Hippocampal formation (tissue), 2 donors: ENCODE measurements at regions not wholly inside any gene's neighbourhood (a gene's known extent, or its start where the extent isn't known, plus 50 kb on each side); places are given as distances from the start of the nearest gene placed in this dataset.
A peak's percentile ranks its signal among the peaks of the same experiment; 100 is the strongest.

ENCODE experiments used
- DNase-seq, 2 donors: peaks; one replicate each; lab custom pipeline; 2025; lab: John Stamatoyannopoulos, UW

DNA sequence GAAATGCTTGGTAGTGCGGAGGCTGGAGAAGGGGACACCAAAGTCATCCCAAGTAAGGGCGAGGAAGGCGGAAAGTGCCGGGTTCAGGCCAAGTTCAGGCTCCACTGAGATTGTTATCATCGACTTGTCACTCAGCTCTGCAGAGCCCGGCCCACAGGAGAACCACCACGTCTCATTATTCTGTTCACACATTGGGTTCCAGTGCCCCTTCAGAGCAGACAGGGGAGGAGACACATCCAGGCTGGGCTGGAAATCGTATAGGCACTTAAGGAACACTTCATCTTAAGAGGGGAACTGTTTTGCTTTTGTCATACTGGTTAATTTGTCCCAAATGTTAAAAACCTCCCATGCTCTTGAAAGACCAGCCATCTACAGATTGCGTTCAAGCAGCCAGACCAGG, 118.3 kb upstream of the ADAMTS18 start:
- no peak for DNase-seq

GRCh38 chr16:77555126-77555525, 120.3 kb upstream of the ADAMTS18 start:
- no peak for DNase-seq

DNA sequence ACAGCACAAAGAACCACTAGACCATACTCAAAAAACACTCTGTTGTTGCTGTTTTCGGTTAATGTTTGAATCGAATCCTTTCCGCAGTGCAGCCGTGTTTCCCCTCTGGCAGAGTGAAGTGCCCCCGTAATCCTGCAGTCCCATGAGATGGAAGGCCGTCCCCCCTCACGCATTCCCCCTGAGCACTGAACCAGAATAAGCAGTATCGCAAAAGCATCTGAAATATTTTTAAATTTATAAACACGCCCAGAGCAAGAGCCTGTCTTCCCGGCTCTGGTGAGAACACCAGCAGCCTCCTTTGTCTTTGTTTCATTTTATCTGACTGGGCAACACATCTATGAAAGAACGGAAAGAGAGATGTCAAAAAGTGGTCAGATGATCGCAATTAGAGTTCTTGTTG, 121.0 kb upstream of the ADAMTS18 start:
- DNase-seq = no peak

DNA sequence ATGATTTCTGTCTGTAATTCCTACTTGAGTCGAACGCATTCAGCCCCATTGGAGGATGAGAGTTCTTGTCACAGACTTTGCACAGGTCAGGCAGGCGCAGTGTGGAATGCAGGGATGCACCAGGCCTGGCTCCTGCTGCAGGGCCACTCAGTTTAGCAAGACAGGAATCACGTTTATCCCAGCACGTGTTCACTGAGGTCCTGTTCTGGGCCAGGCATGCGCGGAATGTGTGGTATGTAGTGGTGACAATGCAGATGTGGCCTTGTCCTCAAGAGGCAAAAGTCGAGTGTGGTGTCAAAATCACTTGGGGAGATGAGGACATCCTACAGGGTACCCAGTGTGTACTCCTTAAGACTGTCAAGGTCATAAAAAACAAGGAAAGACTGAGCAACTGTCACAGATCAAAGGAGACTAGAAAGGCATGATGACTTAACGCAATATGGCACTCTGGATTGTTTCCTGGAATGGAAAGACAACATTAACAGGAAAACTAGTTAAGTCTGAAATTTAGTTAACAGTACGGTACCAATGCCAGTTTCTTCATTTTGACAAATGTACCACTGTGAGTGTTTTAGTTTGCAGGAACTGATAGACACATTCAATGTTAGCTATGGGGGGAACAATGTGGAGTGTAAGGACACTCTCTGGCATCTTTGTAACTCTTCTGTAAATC, 121.5 kb upstream of the ADAMTS18 start:
- DNase-seq = no peak

DNA sequence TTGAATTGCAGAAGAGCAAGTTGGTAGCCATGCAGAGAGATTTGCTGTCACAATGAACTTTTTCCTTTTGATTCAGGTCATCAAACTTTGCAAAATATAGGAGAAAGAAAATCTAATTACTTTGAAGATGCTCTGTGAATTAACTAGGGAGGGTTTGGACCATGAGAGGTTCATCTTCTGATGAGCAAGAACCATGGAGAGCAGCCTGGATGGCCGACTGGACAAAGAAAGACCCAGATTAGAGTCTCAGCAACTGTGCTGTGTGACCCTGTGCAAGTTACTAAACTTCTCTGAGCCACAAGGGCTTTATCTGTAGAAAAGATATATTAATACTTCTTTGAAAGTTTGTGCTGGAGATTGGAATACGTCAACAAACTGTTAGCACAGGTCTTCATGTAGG, 122.6 kb upstream of the ADAMTS18 start:
- no peak for DNase-seq

DNA sequence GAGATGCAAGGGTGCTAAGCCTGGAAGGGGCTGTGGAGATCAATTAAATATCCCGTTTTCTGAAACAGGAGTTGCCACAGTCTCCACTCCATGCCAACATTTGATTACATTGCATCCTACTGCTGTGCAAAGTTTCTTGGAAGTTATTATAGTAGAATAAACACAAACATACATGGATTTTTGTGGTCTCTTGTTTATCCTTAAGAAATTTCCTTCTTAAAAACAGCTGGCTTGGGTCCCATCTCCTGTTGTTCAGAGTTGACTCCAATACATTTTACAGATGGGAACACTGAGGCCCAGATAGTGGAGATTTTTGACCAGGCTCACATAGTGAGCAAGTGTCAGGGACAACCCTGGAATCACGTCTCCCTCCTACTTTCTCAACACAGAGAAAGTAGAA, 124.0 kb upstream of the ADAMTS18 start:
- no peak for DNase-seq

DNA sequence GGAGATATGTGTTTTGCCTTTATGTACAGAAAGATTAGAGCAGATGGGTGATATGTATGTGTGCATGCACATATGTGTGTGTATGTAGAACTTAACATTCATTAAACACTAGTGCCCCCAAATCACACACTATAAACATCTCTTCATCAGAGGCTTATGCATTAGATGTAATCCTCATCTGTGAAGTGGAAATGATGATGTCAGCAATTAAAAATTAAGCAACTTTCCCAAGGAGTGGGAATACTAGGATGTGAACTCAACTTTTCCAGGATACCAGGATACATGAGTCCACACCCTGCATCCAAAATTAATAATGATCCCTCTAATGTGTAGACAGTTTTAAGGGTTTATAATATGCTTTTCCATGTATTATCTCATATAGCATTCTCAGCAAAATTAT, 127.7 kb upstream of the ADAMTS18 start:
- DNase-seq = no peak

DNA sequence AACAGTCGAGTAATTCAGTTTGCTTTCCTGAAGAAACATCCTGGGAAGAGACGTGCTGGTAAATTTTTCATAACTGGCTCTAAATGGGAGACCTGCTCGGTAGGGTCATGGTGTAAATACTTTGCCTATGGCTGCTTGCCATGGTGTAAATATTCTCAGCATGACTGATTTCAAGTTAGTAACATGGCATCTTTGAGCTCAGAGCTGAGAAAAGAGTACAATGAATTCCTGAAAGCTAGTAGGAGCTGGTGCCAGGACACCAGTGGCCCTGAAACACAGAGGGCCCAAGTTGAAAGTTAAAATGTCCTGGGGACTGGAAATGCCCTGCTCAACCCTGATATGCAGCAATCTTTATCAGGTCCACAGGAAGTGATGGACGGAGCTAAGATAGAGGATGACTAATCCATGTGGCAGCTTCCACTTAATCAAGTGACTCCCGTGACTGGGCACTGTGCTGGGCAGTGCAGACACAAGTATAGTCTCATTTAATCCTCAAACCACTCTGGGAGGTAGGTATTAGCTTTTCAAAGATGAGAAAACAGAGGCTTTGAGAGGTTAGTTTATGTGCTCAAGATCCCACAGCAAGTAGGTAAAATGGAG, 130.1 kb upstream of the ADAMTS18 start:
- DNase-seq = no peak

DNA sequence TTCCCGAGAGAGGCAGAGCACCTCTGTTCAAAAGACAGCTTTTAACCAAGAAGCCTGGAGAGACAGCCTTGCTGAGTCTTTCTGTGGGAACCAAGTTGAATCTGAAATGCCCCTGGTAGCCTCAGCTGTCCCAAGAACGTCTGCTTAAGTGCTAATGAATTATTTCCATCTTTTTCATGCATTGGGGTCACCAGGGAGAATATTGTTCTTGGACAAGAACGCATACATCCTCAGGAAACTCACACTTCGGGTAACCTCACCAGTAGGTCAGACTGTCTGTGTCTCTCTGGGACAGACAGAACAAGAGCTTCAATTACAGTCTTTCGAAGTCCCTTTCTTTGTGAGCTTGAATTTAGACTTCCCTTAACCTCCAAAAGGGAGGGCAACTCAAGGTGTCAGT, 134.6 kb upstream of the ADAMTS18 start:
- DNase-seq = no peak

- DNase-seq = no peak
Measured at GRCh38 chr16:77570574-77570973, 135.7 kb upstream of the ADAMTS18 start.

- no peak for DNase-seq
Measured at GRCh38 chr16:77571115-77571862, 136.5 kb upstream of the ADAMTS18 start.

GRCh38 chr16:77574867-77575624, 140.2 kb upstream of the ADAMTS18 start:
- DNase-seq = no peak

- no peak for DNase-seq
Measured at GRCh38 chr16:77579351-77579891, 142.9 kb upstream of the NUDT7 start.

- no peak for DNase-seq
Measured at GRCh38 chr16:77581706-77582105, 140.6 kb upstream of the NUDT7 start.

GRCh38 chr16:77584205-77584859, 138.0 kb upstream of the NUDT7 start:
- DNase-seq = peak; percentile 2 to 13

GRCh38 chr16:77585379-77586251, 136.7 kb upstream of the NUDT7 start:
- no peak for DNase-seq

DNA sequence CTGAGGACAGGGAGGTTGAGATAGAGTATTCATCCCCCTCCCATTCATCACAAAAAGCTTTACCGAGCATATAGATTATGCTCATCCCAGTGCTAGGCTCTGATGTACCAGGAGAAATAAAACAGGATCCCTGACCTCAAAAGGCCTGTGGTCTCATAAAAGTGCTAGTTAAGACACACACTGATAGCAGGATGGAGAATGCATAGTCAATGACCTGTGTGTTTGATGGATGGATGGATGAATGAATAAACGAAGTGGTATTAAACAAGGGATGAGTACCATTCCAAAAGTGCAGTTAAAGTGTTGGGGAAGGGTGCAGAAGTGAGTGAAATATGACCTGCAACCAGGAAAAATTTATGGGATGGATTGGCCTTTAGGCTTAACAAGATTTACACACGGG, 133.9 kb upstream of the NUDT7 start:
- DNase-seq = no peak

DNA sequence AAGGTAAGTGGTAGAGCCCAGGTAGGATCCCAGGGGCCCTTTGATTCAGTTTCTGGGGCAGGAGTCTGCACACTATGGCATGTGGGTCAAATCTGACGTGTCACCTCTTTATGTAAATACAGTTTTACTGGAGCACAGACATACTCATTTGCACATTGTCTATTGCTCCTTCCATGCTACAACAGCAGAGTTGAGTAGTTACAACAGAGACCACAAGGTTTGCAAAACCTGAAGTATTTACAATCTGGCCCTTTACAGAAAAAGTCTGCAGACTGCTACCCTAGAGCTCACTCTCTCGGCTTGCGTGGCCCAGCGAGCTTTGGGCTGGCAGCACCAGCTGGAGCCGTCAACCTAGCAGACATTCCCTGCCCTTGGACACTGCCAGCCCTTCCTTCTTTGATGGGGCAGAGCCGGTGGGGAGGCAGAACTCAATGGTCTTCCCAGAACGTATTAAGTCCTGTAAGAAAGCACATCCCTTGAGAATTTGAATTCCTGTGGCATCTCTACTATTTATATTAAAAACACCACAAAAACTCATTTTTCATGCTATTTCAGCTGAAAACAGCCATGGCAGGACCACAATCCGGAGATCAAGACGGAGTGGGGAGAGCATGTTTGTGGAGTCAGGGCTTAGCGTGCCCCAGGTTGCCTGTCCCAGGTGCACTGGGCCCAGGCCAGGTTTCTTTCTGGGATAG, 133.1 kb upstream of the NUDT7 start:
- DNase-seq = no peak

GRCh38 chr16:77590707-77591106, 131.6 kb upstream of the NUDT7 start:
- no peak for DNase-seq

DNA sequence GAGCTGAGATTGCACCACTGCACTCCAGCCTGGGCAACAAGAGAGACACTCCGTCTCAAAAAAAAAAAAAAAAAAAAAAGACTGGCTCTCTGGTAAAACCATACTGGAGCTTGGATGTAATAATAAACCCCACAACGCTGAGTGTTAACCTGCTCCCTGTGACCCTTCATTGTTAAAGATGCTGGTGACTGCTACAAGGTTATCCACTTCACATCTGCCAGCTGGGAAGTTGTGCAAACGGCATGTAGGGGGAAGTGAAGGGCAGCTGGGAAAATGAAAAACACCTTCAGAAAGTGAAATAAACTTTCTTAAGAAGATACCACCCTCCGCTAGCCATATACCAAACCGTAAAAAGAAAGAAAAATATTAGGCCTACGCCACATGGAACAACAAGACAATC, 131.0 kb upstream of the NUDT7 start:
- DNase-seq = no peak
